OCI-LY3 (cell line): ENCODE measurements at regions not wholly inside any gene's neighbourhood (a gene's known extent, or its start where the extent isn't known, plus 50 kb on each side); places are given as distances from the start of the nearest gene placed in this dataset.

Experiments
- H2AFZ ChIP-seq: fragments of 200-600, 300-600 bp; shearing (Covaris generic); 2 replicates; pipeline ENCODE4 v1.6.0; 2014; ENCODE audit warnings: antibody characterized with exemption, low read depth, low read length
- H3K27ac ChIP-seq: fragments of 200-600, 300-600 bp; sonication (generic); 2 replicates; pipeline ENCODE4 v1.5.1; 2014; ENCODE audit warnings: mild to moderate bottlenecking, low read length, moderate library complexity, mixed read lengths
- H3K27me3 ChIP-seq: fragments of 200-600, 300-600 bp; sonication (generic); 2 replicates; pipeline ENCODE4 v1.6.1; 2014; ENCODE audit warnings: low read depth, low read length, mixed read lengths
- H3K36me3 ChIP-seq: fragments of 200-600, 300-600 bp; sonication (generic); replicated peaks from 2 replicates; pipeline ENCODE3; 2014; ENCODE audit warnings: low read depth, low read length, mixed read lengths
- H3K4me1 ChIP-seq: fragments of 300-600, 200-600 bp; sonication (generic); 2 replicates; pipeline ENCODE4 v1.6.1; 2014; ENCODE audit warnings: low read length, mixed read lengths
- H3K4me2 ChIP-seq: fragments of 200-600, 300-600 bp; sonication (generic); 2 replicates; pipeline ENCODE4 v1.6.1; 2014; ENCODE audit warnings: low read length, mixed read lengths
- H3K4me3 ChIP-seq: fragments of 300-600, 200-600 bp; sonication (generic); 2 replicates; pipeline ENCODE4 v1.5.1; 2014; ENCODE audit warnings: antibody characterized with exemption, mild to moderate bottlenecking, low read length, moderate library complexity
- H3K79me2 ChIP-seq: fragments of 300-600, 200-600 bp; shearing (Covaris generic); 2 replicates; pipeline ENCODE4 v1.6.1; 2014; ENCODE audit warnings: mild to moderate bottlenecking, low read length, mixed read lengths
- H3K9ac ChIP-seq: fragments of 300-600, 200-600 bp; shearing (Covaris generic); 2 replicates; pipeline ENCODE4 v1.6.0; 2014; ENCODE audit warnings: mild to moderate bottlenecking, low read length, moderate library complexity
- H3K9me3 ChIP-seq: fragments of 200-600, 300-600 bp; shearing (Covaris generic); 2 replicates; pipeline ENCODE4 v1.6.1; 2014; ENCODE audit warnings: low read length, mixed read lengths; ENCODE audit not compliant: insufficient read depth
- H4K20me1 ChIP-seq: fragments of 200-600, 300-600 bp; sonication (generic); 2 replicates; pipeline ENCODE4 v1.6.1; 2016; ENCODE audit warnings: low read length, mixed read lengths; ENCODE audit not compliant: insufficient read depth
- EZH2phosphoT487 ChIP-seq: fragments of 200-600 bp; shearing (Covaris generic); IDR thresholded peaks from 2 replicates; pipeline ENCODE4 v1.6.1; 2018; ENCODE audit warnings: antibody characterized with exemption, mixed run types, low read depth
- TF ChIP-seq, protein P1 (sequence below): fragments of 200-600, 300-600 bp; sonication (generic); IDR thresholded peaks from 2 replicates; pipeline ENCODE4 v1.5.1; 2014; ENCODE audit warnings: antibody characterized with exemption, low read length, low read depth

DNA sequence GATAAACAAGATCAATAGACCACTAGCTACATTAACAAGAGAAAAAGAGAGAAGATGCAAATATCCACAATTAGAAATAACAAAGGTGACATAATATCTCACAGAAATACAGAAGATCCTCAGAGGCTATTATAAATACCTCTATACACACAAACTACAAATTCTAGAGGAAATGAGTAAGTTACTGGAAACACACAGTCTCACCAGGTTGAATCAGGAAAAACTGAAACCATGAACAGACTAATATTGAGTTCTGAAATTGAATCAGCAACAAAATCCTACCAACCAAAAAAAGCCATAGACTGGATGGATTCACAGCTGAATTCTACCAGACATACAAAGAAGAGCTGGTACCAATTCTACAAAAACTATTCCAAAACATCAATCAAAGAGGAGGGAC lies 211.8 kb upstream of the CPEB2 start:
- Histone ChIP-seq H3K36me3 (peaks cover 3% of the 10 kb centered on the region), H3K9me3 (peaks cover 12% of the 10 kb centered on the region), H3K79me2 (no peaks in the 10 kb centered on the region), H3K9ac (no peak overlapping the region), H4K20me1 (no peaks in the 10 kb centered on the region), H3K27ac (no peak overlapping the region), H3K4me3 (no peak overlapping the region), H3K27me3 (no peaks in the 10 kb centered on the region), H3K4me1 (peaks cover 11% of the 10 kb centered on the region), H3K4me2 (no peak overlapping the region), H2AFZ (no peak overlapping the region)
- TF ChIP-seq, protein P1, sequence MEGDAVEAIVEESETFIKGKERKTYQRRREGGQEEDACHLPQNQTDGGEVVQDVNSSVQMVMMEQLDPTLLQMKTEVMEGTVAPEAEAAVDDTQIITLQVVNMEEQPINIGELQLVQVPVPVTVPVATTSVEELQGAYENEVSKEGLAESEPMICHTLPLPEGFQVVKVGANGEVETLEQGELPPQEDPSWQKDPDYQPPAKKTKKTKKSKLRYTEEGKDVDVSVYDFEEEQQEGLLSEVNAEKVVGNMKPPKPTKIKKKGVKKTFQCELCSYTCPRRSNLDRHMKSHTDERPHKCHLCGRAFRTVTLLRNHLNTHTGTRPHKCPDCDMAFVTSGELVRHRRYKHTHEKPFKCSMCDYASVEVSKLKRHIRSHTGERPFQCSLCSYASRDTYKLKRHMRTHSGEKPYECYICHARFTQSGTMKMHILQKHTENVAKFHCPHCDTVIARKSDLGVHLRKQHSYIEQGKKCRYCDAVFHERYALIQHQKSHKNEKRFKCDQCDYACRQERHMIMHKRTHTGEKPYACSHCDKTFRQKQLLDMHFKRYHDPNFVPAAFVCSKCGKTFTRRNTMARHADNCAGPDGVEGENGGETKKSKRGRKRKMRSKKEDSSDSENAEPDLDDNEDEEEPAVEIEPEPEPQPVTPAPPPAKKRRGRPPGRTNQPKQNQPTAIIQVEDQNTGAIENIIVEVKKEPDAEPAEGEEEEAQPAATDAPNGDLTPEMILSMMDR, result no peak
- no peak for TF ChIP-seq EZH2phosphoT487

DNA sequence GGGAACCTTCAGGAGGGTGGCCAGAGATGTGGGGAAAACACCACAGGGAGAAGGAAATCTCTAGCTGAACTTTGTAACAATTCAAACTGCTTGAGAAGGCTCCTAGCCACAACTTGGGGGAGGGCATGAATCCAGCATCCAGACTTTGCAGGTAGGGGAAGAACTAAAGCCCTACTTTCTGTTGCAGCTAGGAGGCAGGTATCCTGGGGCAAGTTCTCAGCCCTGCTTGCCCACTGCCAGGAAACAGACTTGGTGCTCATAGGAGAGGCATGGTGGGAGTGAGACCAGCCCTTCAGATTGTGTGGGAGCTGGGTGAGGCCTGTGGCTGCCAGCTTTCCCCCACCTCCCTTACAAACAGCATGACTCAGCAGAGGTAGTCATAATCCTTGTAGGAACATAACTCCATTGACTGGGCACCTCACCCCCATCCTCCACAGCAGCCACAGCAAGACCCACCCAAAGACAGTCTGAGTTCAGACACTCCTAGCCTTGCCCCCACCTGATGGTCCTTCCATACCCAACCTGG lies 209.5 kb upstream of the CPEB2 start:
- peaks cover 11% of the 10 kb centered on the region for H3K4me1 ChIP-seq
- H2AFZ ChIP-seq, result no peak overlapping the region
- no peak overlapping the region for H3K4me2 ChIP-seq
- H3K27ac ChIP-seq, result no peak overlapping the region
- H3K9me3 ChIP-seq, result peaks cover 12% of the 10 kb centered on the region
- no peak for TF ChIP-seq EZH2phosphoT487
- TF ChIP-seq, protein P1, result no peak
- no peak overlapping the region for H3K9ac ChIP-seq
- H3K36me3 ChIP-seq, result peaks cover 3% of the 10 kb centered on the region
- no peaks in the 10 kb centered on the region for H4K20me1 ChIP-seq
- no peaks in the 10 kb centered on the region for H3K79me2 ChIP-seq
- no peak overlapping the region for H3K4me3 ChIP-seq
- H3K27me3 ChIP-seq, result no peaks in the 10 kb centered on the region

DNA sequence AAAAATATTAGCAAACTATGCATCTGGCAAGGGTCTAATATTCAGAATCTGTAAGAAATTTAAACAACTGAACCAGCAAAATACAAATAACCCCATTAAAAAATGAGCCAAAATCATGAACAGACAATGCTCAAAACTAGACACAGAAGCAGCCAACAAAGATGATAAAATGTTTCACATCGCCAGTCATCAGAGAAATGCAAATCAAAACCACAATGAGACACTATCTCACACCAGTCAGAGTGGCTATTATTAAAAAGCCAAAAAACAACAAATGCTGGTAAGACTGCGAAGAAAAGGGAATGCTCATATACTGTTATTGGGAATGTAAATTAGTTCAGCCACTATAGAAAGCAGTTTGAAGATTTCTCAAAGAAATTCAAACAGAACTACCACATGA lies 201.3 kb upstream of the CPEB2 start:
- H3K79me2 ChIP-seq, result no peaks in the 10 kb centered on the region
- no peak overlapping the region for H3K4me3 ChIP-seq
- peaks cover 4% of the 10 kb centered on the region; the same call in 1 of the 2 replicates for H3K9me3 ChIP-seq
- no peaks in the 10 kb centered on the region for H3K4me1 ChIP-seq
- H3K4me2 ChIP-seq, result no peak overlapping the region
- H3K27me3 ChIP-seq, result no peaks in the 10 kb centered on the region
- H2AFZ ChIP-seq, result no peak overlapping the region
- H3K9ac ChIP-seq, result no peak overlapping the region
- H3K27ac ChIP-seq, result no peak overlapping the region
- TF ChIP-seq, protein P1, result no peak
- no peak for TF ChIP-seq EZH2phosphoT487
- H4K20me1 ChIP-seq, result no peaks in the 10 kb centered on the region
- H3K36me3 ChIP-seq, result no peaks in the 10 kb centered on the region

DNA sequence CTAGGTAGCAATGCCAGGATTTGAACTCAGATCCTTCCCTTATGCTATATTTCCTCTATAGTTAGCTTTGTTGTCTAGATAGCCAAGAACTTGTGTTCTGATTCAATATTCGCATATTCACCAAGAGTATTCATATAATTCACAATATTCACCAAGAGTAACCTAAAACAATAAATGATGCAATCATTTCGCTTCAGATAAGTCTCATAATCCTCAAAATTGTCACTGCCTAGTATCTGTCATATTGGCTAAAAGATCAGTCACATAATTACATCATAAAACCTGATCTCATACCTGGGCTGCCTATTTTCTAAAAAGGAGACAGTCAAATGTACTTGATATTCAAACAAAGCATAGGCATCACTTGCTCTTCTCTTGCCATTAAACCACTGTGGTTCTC lies 199.7 kb upstream of the CPEB2 start:
- no peaks in the 10 kb centered on the region for H3K36me3 ChIP-seq
- no peak overlapping the region for H3K4me3 ChIP-seq
- no peak overlapping the region for H3K27ac ChIP-seq
- H2AFZ ChIP-seq, result no peak overlapping the region
- no peaks in the 10 kb centered on the region for H4K20me1 ChIP-seq
- H3K79me2 ChIP-seq, result no peaks in the 10 kb centered on the region
- TF ChIP-seq, protein P1, result no peak
- no peak for TF ChIP-seq EZH2phosphoT487
- no peaks in the 10 kb centered on the region for H3K27me3 ChIP-seq
- H3K9me3 ChIP-seq, result peaks cover 6% of the 10 kb centered on the region; the same call in 1 of the 2 replicates
- no peak overlapping the region for H3K4me2 ChIP-seq
- H3K9ac ChIP-seq, result no peak overlapping the region
- no peaks in the 10 kb centered on the region for H3K4me1 ChIP-seq
